ENCODE measurements at regions not wholly inside any gene's neighbourhood (a gene's known extent, or its start where the extent isn't known, plus 50 kb on each side); places are given as distances from the start of the nearest gene placed in this dataset.

DNA sequence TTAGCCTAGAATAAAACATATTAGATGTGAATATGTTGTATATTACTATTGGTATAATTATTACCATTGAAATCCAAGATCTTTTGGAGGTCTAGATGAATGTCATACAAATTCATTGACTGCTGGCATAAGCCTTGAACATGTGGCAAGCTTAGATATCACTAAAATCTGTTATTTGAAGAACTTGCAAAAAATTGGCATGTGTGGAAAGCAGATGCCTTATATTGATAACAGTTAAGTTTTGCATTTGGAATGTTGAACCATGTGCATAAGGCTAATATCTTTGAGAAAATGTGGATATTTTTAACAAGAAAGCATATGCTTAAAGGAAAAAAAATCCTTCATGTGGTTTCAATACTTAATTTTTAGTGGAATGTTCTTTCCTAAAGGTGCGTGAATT, 203.6 kb upstream of the PRICKLE1 start:
- TF ChIP-seq CTCF (IDR thresholded peaks at IDR 0.05) (no peak), POLR2A (IDR thresholded peaks at IDR 0.05) (no peak), POLR2AphosphoS5 (IDR thresholded peaks at IDR 0.05; ENCODE audit: insufficient read depth in 1 of 2, low read depth in 1 of 2) (no peak)

All from vagina (tissue), 2 donors.